Dermis blood vessel endothelial cell (primary cell): ENCODE measurements at regions not wholly inside any gene's neighbourhood (a gene's known extent, or its start where the extent isn't known, plus 50 kb on each side); places are given as distances from the start of the nearest gene placed in this dataset.

ENCODE experiments used
- DNase-seq: peaks from one replicate; pipeline ENCODE4 v3.0.0; 2010

GRCh38 chr5:68161156-68161555 lies 54.4 kb upstream of the PIK3R1 start:
- no peak for DNase-seq

GRCh38 chr5:68159224-68159951 lies 56.2 kb upstream of the PIK3R1 start:
- no peak for DNase-seq

GRCh38 chr5:68155940-68156339 lies 59.6 kb upstream of the PIK3R1 start:
- DNase-seq, result no peak

GRCh38 chr5:68154119-68154857 lies 61.3 kb upstream of the PIK3R1 start:
- no peak for DNase-seq

GRCh38 chr5:68151812-68152211 lies 63.7 kb upstream of the PIK3R1 start:
- no peak for DNase-seq

- DNase-seq, result no peak
Observed at GRCh38 chr5:68149189-68149588, 66.4 kb upstream of the PIK3R1 start.

- DNase-seq, result no peak
Observed at GRCh38 chr5:68148096-68148495, 67.5 kb upstream of the PIK3R1 start.

- DNase-seq, result no peak
Observed at GRCh38 chr5:68147659-68148058, 67.9 kb upstream of the PIK3R1 start.

- DNase-seq, result peak; percentile 16
Observed at GRCh38 chr5:68141494-68141893, 74.1 kb upstream of the PIK3R1 start.

- DNase-seq, result no peak
Observed at GRCh38 chr5:68140763-68141162, 74.8 kb upstream of the PIK3R1 start.

- no peak for DNase-seq
Observed at GRCh38 chr5:68139611-68140441, 75.7 kb upstream of the PIK3R1 start.

- no peak for DNase-seq
Observed at GRCh38 chr5:68137511-68138140, 77.9 kb upstream of the PIK3R1 start.

GRCh38 chr5:68134669-68135313 lies 80.8 kb upstream of the PIK3R1 start:
- no peak for DNase-seq

- no peak for DNase-seq
Observed at GRCh38 chr5:68134033-68134668, 81.4 kb upstream of the PIK3R1 start.

GRCh38 chr5:68130253-68130652 lies 85.3 kb upstream of the PIK3R1 start:
- DNase-seq, result no peak

- DNase-seq, result no peak
Observed at GRCh38 chr5:68129364-68129763, 86.2 kb upstream of the PIK3R1 start.

GRCh38 chr5:68126886-68127285 lies 88.7 kb upstream of the PIK3R1 start:
- no peak for DNase-seq

- no peak for DNase-seq
Observed at GRCh38 chr5:68122439-68123328, 92.9 kb upstream of the PIK3R1 start.

- no peak for DNase-seq
Observed at GRCh38 chr5:68116868-68117411, 98.6 kb upstream of the PIK3R1 start.

- no peak for DNase-seq
Observed at GRCh38 chr5:68116408-68116807, 99.1 kb upstream of the PIK3R1 start.

- no peak for DNase-seq
Observed at GRCh38 chr5:68115584-68115983, 100.0 kb upstream of the PIK3R1 start.
